PC-9 (cell line): ENCODE measurements at regions not wholly inside any gene's neighbourhood (a gene's known extent, or its start where the extent isn't known, plus 50 kb on each side); places are given as distances from the start of the nearest gene placed in this dataset.

Experiments
- BruUV-seq: library from RNA; stranded (reverse); fragments of 400-500 nt; replicated peaks from 2 replicates; lab custom pipeline; 2021; lab: Mats Ljungman, UMichigan
- CTCF ChIA-PET: fragments of 300-600 bp; sonication (Branson Sonifier 250); formaldehyde crosslinking; loops from one replicate; lab custom pipeline; 2022; ENCODE audit warnings: antibody characterized with exemption; lab: Charles Lee
- POLR2A ChIA-PET: fragments of 300-600 bp; sonication (Branson Sonifier 250); formaldehyde crosslinking; loops from one replicate; lab custom pipeline; 2022; ENCODE audit warnings: antibody characterized with exemption; ENCODE audit not compliant: unreplicated experiment; lab: Charles Lee
- DNase-seq, 2 experiments: peaks; one replicate each; pipeline versions ENCODE4 v3.0.0 to v3.0.0-alpha.2; 2015 to 2022; ENCODE audit warnings: mixed read lengths in 1 of 2
- H2AFZ ChIP-seq: fragments of 200-600 bp; sonication (generic); 2 replicates; pipeline ENCODE4 v1.8.1; 2017; ENCODE audit warnings: antibody characterized with exemption
- H3F3A ChIP-seq: fragments of 200-600 bp; sonication (generic); 2 replicates; pipeline ENCODE4 v1.8.1; 2017; ENCODE audit warnings: antibody characterized with exemption, mild to moderate bottlenecking, low read depth; ENCODE audit not compliant: insufficient read depth
- H3K27ac ChIP-seq: fragments of 200-600 bp; sonication (generic); 2 replicates; pipeline ENCODE4 v1.6.1; 2016; ENCODE audit warnings: mixed run types
- H3K27me3 ChIP-seq: fragments of 200-600 bp; sonication (generic); 2 replicates; pipeline ENCODE4 v1.6.1; 2016; ENCODE audit warnings: low read depth, mixed run types; ENCODE audit not compliant: insufficient read depth
- H3K36me3 ChIP-seq: fragments of 200-600 bp; sonication (generic); 2 replicates; pipeline ENCODE4 v1.6.1; 2016; ENCODE audit warnings: low read depth, mixed run types
- H3K4me1 ChIP-seq: fragments of 200-600 bp; sonication (generic); replicated peaks from 2 replicates; pipeline ENCODE4 v1.6.1; 2016; ENCODE audit warnings: mixed run types; ENCODE audit not compliant: insufficient read depth
- H3K4me2 ChIP-seq: fragments of 200-600 bp; sonication (generic); 2 replicates; pipeline ENCODE4 v1.6.1; 2017; ENCODE audit warnings: mixed run types
- H3K4me3 ChIP-seq: fragments of 200-600 bp; sonication (generic); 2 replicates; pipeline ENCODE4 v1.6.1; 2016; ENCODE audit warnings: mixed run types
- H3K79me2 ChIP-seq: fragments of 200-600 bp; sonication (generic); 2 replicates; pipeline ENCODE4 v1.6.1; 2017; ENCODE audit warnings: low read depth, mixed run types
- H3K9me2 ChIP-seq: fragments of 200-600 bp; sonication (generic); 2 replicates; pipeline ENCODE4 v1.8.1; 2017; ENCODE audit warnings: mild to moderate bottlenecking; ENCODE audit not compliant: insufficient read depth
- H3K9me3 ChIP-seq: fragments of 200-600 bp; sonication (generic); 2 replicates; pipeline ENCODE4 v1.8.1; 2016; ENCODE audit warnings: low read depth; ENCODE audit not compliant: insufficient read depth
- H4K20me1 ChIP-seq: fragments of 200-600 bp; sonication (generic); 2 replicates; pipeline ENCODE4 v1.8.1; 2017; ENCODE audit not compliant: insufficient read depth
- EZH2 ChIP-seq: fragments of 200-600 bp; sonication (generic); IDR thresholded peaks from 2 replicates; pipeline ENCODE4 v1.8.0; 2017; ENCODE audit warnings: antibody characterized with exemption, low read depth
- intact Hi-C: fragments of 100-400 bp; cut with micrococcal nuclease; formaldehyde crosslinking; loops from one replicate; pipeline ENCODE4 v1.10.0; 2022; ENCODE audit not compliant: unreplicated experiment
- TF ChIP-seq, protein P1 (sequence below): fragments of 200-600 bp; sonication (generic); conservative IDR thresholded peaks from 2 replicates; pipeline ENCODE4 v1.6.1; 2017; ENCODE audit warnings: mixed run types, antibody characterized with exemption, mild to moderate bottlenecking, moderate library complexity

DNA sequence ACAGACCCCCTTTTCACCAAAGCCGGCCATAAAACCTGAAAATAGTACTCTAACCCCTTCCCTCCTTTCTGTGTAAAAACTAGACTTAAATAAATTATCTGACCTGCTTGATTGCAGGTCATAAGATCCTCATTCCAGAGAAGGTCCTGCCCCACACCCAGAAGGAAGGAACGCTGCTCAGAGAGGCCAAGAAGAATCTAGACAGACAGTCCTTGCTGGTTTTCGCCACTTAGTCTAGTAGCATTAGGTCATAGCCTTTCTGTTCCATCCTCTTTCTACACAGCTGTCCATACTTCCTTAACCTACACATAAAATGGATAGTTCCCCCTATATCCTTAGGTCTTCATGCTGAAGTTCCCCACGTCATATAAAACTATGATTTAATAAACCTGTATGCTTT lies 83.7 kb upstream of the IGF1 start:
- POLR2A ChIA-PET = no interaction called here
- H3K79me2 ChIP-seq = no peaks in the 10 kb centered on the region
- H3K4me2 ChIP-seq = peak overlapping the region; percentile 72
- H3K4me1 ChIP-seq = peaks cover 73% of the 10 kb centered on the region
- H3K9me3 ChIP-seq = no peaks in the 10 kb centered on the region; the same call in 1 of the 2 replicates
- no peaks in the 10 kb centered on the region for H3K27me3 ChIP-seq
- H3K4me3 ChIP-seq = peak overlapping the region; percentile 23; the same call in 1 of the 2 replicates
- peak; percentile 79 to 96 for DNase-seq
- no peak overlapping the region for H2AFZ ChIP-seq
- CTCF ChIA-PET = interaction anchor here (0.6 kb wide), 1 partner anchor 79 kb away, joined by 5 read pairs; no protein-coding TSS in a partner anchor
- TF ChIP-seq, protein P1, sequence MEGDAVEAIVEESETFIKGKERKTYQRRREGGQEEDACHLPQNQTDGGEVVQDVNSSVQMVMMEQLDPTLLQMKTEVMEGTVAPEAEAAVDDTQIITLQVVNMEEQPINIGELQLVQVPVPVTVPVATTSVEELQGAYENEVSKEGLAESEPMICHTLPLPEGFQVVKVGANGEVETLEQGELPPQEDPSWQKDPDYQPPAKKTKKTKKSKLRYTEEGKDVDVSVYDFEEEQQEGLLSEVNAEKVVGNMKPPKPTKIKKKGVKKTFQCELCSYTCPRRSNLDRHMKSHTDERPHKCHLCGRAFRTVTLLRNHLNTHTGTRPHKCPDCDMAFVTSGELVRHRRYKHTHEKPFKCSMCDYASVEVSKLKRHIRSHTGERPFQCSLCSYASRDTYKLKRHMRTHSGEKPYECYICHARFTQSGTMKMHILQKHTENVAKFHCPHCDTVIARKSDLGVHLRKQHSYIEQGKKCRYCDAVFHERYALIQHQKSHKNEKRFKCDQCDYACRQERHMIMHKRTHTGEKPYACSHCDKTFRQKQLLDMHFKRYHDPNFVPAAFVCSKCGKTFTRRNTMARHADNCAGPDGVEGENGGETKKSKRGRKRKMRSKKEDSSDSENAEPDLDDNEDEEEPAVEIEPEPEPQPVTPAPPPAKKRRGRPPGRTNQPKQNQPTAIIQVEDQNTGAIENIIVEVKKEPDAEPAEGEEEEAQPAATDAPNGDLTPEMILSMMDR = no peak
- TF ChIP-seq EZH2 = no peak
- no peaks in the 10 kb centered on the region for H4K20me1 ChIP-seq
- peaks cover 4% of the 10 kb centered on the region; the same call in 1 of the 2 replicates for H3K36me3 ChIP-seq
- peak overlapping the region; percentile 96 for H3K27ac ChIP-seq
- BruUV-seq = no TSS peak
- H3F3A ChIP-seq = peaks cover 58% of the 10 kb centered on the region
- no peaks in the 10 kb centered on the region for H3K9me2 ChIP-seq
- intact Hi-C loops = loop anchor here (10.0 kb wide), 2 partner anchors 439 to 669 kb away; partner anchors contain the start of genes NUP37 and PARPBP

DNA sequence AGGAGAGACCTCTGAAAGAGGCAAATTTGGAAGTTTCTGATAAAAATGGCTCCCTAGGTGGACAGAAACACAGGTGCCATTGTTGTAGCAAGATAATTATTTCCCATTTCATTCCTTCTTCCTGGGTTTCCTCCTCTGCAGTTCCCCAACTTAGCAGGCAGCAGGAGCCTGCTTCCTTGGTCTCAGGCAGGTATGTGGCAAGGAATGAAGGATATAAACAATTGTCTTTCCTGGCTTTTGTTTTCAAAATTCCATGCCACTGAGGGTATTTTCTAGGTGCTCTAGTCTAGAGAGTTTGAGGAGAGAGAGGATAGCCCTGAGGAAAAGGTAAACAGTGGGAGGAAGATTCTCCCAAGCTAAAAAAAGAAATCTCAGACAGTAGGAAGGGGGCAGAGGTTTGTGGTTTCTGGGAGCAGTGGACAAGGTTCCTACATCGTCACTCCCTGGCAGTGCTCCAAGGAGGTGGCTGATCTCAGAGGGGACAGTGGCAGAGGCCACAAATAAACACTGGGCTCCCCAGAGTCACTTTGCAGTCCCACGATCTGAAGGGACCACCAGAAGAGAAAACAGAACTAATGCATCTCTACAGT lies 82.6 kb upstream of the IGF1 start:
- peaks cover 62% of the 10 kb centered on the region for H3K4me1 ChIP-seq
- H3K27ac ChIP-seq = peak overlapping the region; percentile 96
- no peaks in the 10 kb centered on the region for H3K27me3 ChIP-seq
- H3K4me2 ChIP-seq = peak overlapping the region; percentile 72
- intact Hi-C loops = loop anchor here (1.0 to 10.0 kb wide), 5 partner anchors 24 to 668 kb away; partner anchors contain the start of genes NUP37 and PARPBP
- H3K79me2 ChIP-seq = no peaks in the 10 kb centered on the region
- H3K9me2 ChIP-seq = no peaks in the 10 kb centered on the region
- peak overlapping the region; percentile 23; the same call in 1 of the 2 replicates for H3K4me3 ChIP-seq
- no TSS peak for BruUV-seq
- no peaks in the 10 kb centered on the region; the same call in 1 of the 2 replicates for H3K9me3 ChIP-seq
- peak; percentile 84 to 85 for DNase-seq
- H3K36me3 ChIP-seq = peaks cover 4% of the 10 kb centered on the region; the same call in 1 of the 2 replicates
- ChIA-PET POLR2A (interaction anchor here (0.6 kb wide), 1 partner anchor 40 kb away, joined by 9 read pairs; no protein-coding TSS in a partner anchor), CTCF (no interaction called here)
- H4K20me1 ChIP-seq = no peaks in the 10 kb centered on the region
- TF ChIP-seq, protein P1 = no peak
- peak overlapping the region; percentile 36 for H2AFZ ChIP-seq
- H3F3A ChIP-seq = peaks cover 47% of the 10 kb centered on the region

DNA sequence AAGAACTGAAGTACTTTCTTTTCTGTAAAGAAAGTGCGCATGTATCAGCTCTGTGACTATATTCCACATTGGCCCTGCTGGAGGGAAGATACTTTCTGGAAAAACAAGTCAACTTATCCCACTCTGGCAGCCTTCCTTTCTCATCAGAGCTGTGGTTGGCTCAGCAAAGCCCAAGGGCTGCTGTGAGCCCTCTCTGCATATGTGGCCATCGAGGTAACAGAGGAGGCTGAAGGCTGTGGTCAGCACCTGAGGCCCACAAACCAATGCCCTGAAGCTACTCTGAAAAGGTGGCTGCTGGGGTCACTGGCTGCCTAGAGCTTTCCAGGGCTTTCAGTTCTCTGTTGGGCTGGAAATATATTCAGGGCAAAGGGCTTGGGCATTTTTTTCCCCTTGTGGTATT lies 70.8 kb upstream of the IGF1 start:
- TF ChIP-seq, protein P1 = no peak
- no peak for TF ChIP-seq EZH2
- Histone ChIP-seq H4K20me1 (no peaks in the 10 kb centered on the region), H3K9me2 (no peaks in the 10 kb centered on the region), H3K9me3 (no peaks in the 10 kb centered on the region), H3K27ac (no peak overlapping the region), H2AFZ (no peak overlapping the region), H3K27me3 (no peaks in the 10 kb centered on the region), H3K4me2 (no peak overlapping the region), H3K79me2 (no peaks in the 10 kb centered on the region), H3K4me3 (no peak overlapping the region), H3F3A (no peaks in the 10 kb centered on the region), H3K36me3 (no peaks in the 10 kb centered on the region), H3K4me1 (no peaks in the 10 kb centered on the region)
- intact Hi-C loops = no loop called here
- CTCF ChIA-PET = no interaction called here
- no TSS peak for BruUV-seq
- POLR2A ChIA-PET = no interaction called here
- no peak for DNase-seq
